ENCODE measurements at regions not wholly inside any gene's neighbourhood (a gene's known extent, or its start where the extent isn't known, plus 50 kb on each side); places are given as distances from the start of the nearest gene placed in this dataset.

DNA sequence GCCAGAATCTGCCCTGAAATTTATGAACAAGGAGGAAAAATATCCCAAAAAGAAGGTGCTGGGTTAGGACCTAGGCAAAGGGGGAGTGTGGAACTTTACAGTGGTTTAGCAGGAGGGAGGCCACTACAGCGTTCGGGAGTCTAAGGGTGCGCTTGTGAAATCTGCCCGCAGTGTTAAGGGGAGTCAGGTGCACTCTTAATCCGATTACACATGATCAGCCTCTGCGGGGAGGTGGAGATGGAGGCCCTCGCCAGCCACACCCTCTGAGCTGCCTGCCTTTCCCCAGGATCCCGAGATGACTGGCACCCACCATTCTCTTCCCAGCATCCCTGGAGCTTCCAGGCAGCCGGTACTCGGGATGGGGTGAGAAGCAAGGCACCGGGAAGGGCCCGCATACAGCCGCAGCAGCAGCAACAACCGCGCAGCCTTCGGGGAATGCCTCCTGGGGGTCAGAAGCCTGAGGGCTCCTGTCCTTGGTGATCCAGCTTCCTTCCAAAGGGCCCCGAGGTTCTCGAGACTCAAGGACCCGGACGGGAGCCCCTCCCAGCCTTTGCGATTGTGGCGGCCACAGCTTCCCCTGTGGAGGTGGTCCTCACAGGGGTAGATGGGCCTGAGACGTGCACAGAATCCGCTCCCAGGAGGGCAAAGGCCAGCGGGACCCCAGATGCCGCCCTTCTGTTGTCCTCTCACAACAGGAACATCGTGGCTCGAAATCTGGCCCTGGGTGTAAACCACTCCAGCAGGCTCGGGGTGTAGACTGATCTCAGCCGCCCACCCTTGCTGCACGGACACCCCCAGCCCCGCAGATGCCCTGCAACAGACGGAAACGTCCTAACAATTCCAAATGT is 57.3 kb upstream of the CST7 start:
- DNase-seq (ENCODE audit: insufficient read length, low spot score) = no peak
- FAIRE-seq = no peak

GRCh38 chr20:24892522-24892921 is 56.5 kb upstream of the CST7 start:
- DNase-seq (ENCODE audit: insufficient read length, low spot score) (no peak), FAIRE-seq (no peak)

DNA sequence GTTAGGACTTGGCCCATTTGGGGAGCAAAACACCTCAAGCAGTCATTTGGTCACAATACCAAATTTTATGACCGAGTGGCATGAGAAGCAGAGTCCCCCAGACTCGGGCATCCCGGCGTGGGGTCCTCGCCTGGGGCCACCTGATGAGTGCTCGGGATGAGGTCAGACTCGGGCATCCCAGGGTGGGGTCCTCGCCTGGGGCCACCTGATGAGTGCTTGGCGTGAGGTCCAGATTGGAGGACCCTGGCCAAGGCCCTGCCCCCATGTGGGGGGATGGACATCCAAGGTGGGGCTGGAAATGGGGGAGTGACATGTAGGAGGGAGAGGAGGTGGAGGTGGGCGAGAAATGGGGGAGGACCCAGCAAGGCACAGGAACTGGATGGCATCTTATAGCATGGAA is 56.1 kb upstream of the CST7 start:
- FAIRE-seq = no peak

GRCh38 chr20:24894488-24894887 is 54.6 kb upstream of the CST7 start:
- FAIRE-seq = no peak
- no peak for DNase-seq (ENCODE audit: insufficient read length, low spot score)

More for the DNA sequence above, 56.1 kb upstream of the CST7 start:
- DNase-seq (ENCODE audit: insufficient read length, low spot score) = no peak

GRCh38 chr20:24894967-24895366 is 54.1 kb upstream of the CST7 start:
- DNase-seq (ENCODE audit: insufficient read length, low spot score) = no peak
- FAIRE-seq = no peak

GRCh38 chr20:24895431-24895830 is 53.6 kb upstream of the CST7 start:
- no peak for FAIRE-seq

DNA sequence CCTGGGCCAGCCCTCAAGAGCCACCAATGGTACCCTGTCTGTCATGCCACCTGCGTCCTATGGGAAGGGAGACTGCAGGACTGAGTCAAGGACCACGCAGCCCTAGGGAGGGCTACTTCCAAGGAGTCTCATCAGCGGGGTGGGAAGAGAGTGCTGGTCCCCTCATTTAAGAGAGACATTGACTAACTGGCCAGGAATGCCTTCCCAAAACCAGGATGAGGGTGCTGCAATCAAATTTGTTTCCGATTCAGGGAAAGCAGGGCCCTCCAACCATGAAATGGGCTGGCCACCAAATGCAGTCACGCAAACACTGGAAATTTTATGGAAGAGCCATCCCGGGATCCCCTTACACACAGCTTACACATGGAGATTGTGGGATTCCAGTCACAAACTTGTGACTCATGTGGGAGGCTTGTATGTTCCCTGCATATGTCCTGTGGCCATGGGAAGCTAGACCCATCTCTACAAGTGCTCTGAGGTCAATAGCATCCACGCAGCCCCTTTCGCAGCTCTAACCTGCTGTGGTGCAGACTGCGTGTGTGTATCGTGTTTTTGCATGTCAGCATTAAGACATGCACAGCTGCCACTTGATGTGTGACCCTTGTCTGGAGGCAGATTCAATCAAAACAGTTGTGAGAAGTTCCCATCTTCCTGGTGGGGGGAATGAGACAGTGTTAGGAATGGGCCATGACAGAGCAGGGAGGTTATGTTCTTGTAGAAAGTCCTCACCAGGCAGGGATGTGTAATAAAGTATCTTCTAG is 53.0 kb upstream of the CST7 start:
- FAIRE-seq (no peak), DNase-seq (ENCODE audit: insufficient read length, low spot score) (no peak)

More at GRCh38 chr20:24895431-24895830, 53.6 kb upstream of the CST7 start:
- DNase-seq (ENCODE audit: insufficient read length, low spot score) = no peak

DNA sequence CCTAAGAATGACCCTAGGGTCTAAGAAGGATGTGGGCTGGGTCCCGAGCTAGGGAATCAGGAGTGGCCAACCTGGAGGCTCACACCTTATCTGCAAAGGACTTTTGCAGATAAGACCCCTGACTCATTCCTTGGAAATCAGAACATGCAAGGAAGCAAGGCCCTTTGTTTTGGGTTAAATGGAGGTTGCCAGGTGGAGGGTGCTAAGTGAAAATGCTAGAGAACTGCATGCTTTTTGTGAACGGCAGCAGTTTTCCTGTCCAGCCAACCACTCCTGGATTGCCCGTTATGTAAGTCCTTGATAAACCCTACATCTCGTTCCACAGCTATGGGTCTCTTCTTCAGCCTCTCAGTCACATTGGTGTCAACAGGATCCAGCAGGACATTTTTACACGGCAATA is 52.1 kb upstream of the CST7 start:
- DNase-seq (ENCODE audit: insufficient read length, low spot score) = no peak
- no peak for FAIRE-seq

DNA sequence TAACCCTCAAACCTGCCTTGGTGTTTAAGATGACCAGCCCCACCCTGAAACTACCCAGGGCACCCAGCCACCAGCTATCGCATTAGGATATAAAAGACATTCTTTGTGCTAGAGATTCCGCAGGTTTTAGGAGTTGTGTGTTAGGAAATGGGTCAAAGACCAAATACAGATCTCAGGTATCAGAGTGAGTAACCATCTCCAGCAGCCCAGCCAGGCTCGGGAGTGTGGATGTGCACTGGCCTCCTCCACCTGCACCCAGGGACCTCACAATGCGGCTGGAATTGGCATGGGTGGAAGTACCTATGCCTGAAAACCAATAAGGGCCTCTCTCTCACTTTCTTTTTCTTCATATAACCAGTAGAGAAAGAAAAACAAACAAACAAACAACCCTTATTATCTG is 51.1 kb upstream of the CST7 start:
- no peak for FAIRE-seq
- DNase-seq (ENCODE audit: insufficient read length, low spot score) = no peak

DNA sequence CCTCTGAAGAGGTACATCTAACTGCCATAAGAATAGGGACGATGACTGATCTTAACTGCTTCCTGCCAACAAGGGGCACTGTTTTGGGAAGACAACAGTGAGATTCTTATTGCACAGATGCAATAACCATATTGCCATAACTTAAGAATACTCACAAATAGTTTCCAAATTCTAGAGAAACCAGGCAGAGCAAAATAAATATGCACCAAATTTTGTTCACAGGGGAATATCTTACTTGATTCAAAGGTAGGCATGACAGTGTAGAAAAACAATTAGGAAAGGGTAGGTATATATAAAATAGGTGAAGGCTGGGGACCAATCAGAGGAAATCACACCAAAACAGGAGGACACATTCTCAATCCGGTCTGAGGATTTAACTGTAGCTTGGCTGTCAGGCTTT is 49.9 kb upstream of the CST7 start:
- FAIRE-seq (no peak), DNase-seq (ENCODE audit: insufficient read length, low spot score) (no peak)

Data from HTR-8/SVneo (cell line).